ENCODE measurements at regions not wholly inside any gene's neighbourhood (a gene's known extent, or its start where the extent isn't known, plus 50 kb on each side); places are given as distances from the start of the nearest gene placed in this dataset.

DNA sequence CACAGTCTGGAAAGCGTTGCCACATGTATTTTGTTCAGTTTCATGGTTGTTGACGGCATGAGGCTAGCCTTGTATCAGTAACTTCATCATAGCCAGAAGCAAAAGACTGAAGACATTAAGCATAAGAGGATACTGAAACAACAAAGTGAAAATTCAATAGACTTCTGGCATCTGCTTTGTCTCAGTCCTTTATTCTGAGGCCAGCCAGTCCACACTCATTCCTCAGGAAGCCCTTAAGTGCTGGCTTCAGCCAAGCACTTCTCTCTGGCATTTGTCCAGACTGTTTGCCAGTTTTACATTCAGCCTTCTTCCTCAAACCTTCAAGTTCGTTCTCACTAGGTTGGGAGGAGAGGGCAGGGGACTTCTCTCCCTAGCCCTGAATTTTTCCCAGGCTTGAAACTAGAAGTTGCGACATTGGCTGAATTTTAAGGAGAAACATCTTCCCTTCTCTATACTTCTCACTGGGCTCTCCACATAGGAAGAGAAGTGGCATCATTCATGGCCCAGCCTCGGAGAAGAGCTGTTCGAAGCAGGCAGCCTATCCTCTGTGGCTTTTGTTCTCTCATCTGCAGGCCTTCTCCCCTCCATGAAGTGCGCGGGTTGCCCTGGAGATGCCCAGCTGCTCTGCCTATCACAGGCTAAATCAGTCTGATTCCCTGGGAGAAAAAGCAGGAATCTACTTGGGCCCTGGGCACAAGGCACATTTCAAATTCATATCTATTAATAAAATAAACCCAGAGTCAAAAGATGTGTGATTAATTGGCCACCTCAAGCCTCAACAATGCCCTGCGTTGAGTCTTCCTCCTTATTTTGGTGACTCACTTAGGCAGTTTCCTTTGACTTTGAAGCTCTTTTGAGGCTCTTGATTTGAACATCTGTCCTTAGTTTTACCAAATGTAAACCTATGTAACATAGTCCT, 130.9 kb upstream of the PLEKHA5 start:
- no peak overlapping the region for H3K4me3 ChIP-seq (ENCODE audit: insufficient read depth, low read length, poor library complexity, severe bottlenecking)
- H3K9ac ChIP-seq (ENCODE audit: low read length): no peak overlapping the region
- no peaks in the 10 kb centered on the region for H3K79me2 ChIP-seq (ENCODE audit: insufficient read depth, low read length)
- no peaks in the 10 kb centered on the region for H3K36me3 ChIP-seq (ENCODE audit: low read length)
- H4K20me1 ChIP-seq (ENCODE audit: low read depth, low read length): no peaks in the 10 kb centered on the region
- no peak overlapping the region for H2AFZ ChIP-seq (ENCODE audit: low read depth, low read length, severe bottlenecking)
- H3K27ac ChIP-seq (ENCODE audit: low read depth, low read length): no peak overlapping the region
- H3F3A ChIP-seq (ENCODE audit: insufficient read depth): no peaks in the 10 kb centered on the region
- H3K9me2 ChIP-seq (replicated peaks; ENCODE audit: insufficient read depth, low read length): no peaks in the 10 kb centered on the region
- H3K9me3 ChIP-seq (ENCODE audit: insufficient read depth, low read length): no peaks in the 10 kb centered on the region
- no peak for TF ChIP-seq EZH2phosphoT487 (conservative IDR thresholded peaks at IDR 0.05; ENCODE audit: low read length)
- TF ChIP-seq, protein P1, sequence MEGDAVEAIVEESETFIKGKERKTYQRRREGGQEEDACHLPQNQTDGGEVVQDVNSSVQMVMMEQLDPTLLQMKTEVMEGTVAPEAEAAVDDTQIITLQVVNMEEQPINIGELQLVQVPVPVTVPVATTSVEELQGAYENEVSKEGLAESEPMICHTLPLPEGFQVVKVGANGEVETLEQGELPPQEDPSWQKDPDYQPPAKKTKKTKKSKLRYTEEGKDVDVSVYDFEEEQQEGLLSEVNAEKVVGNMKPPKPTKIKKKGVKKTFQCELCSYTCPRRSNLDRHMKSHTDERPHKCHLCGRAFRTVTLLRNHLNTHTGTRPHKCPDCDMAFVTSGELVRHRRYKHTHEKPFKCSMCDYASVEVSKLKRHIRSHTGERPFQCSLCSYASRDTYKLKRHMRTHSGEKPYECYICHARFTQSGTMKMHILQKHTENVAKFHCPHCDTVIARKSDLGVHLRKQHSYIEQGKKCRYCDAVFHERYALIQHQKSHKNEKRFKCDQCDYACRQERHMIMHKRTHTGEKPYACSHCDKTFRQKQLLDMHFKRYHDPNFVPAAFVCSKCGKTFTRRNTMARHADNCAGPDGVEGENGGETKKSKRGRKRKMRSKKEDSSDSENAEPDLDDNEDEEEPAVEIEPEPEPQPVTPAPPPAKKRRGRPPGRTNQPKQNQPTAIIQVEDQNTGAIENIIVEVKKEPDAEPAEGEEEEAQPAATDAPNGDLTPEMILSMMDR (IDR thresholded peaks at IDR 0.05; ENCODE audit: insufficient read depth, low read length, poor library complexity, severe bottlenecking): no peak
- no peak overlapping the region for H3K4me2 ChIP-seq (ENCODE audit: low read depth, low read length, poor library complexity, severe bottlenecking)
- no peaks in the 10 kb centered on the region for H3K27me3 ChIP-seq (ENCODE audit: low read length)

DNA sequence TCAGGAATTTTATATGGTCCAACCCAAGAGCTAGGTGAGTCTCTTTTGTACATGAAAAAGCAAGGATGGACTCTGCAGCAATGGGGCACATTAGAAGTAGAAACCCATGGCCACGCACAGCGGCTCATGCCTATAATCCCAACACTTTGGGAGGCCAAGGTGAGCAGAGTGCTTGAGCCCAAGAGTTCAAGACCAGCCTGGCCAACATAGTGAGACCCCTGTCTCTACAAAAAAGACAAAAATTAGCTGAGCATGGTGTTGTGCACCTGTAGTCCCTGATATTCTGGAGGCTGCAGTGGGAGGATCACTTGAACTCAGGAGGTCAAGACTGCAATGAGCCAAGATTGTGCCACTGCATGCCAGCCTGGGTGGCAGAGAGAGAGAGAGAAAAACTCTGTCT, 128.7 kb upstream of the PLEKHA5 start:
- Histone ChIP-seq H3K27ac (ENCODE audit: low read depth, low read length) (no peak overlapping the region), H3K79me2 (ENCODE audit: insufficient read depth, low read length) (no peaks in the 10 kb centered on the region), H3K9me2 (replicated peaks; ENCODE audit: insufficient read depth, low read length) (no peaks in the 10 kb centered on the region), H3F3A (ENCODE audit: insufficient read depth) (no peaks in the 10 kb centered on the region), H2AFZ (ENCODE audit: low read depth, low read length, severe bottlenecking) (no peak overlapping the region), H3K36me3 (ENCODE audit: low read length) (no peaks in the 10 kb centered on the region), H3K4me3 (ENCODE audit: insufficient read depth, low read length, poor library complexity, severe bottlenecking) (no peak overlapping the region), H3K4me2 (ENCODE audit: low read depth, low read length, poor library complexity, severe bottlenecking) (no peak overlapping the region), H3K27me3 (ENCODE audit: low read length) (no peaks in the 10 kb centered on the region), H4K20me1 (ENCODE audit: low read depth, low read length) (no peaks in the 10 kb centered on the region), H3K9me3 (ENCODE audit: insufficient read depth, low read length) (no peaks in the 10 kb centered on the region), H3K9ac (ENCODE audit: low read length) (no peak overlapping the region)
- TF ChIP-seq, protein P1 (IDR thresholded peaks at IDR 0.05; ENCODE audit: insufficient read depth, low read length, poor library complexity, severe bottlenecking): no peak
- no peak for TF ChIP-seq EZH2phosphoT487 (conservative IDR thresholded peaks at IDR 0.05; ENCODE audit: low read length)

DNA sequence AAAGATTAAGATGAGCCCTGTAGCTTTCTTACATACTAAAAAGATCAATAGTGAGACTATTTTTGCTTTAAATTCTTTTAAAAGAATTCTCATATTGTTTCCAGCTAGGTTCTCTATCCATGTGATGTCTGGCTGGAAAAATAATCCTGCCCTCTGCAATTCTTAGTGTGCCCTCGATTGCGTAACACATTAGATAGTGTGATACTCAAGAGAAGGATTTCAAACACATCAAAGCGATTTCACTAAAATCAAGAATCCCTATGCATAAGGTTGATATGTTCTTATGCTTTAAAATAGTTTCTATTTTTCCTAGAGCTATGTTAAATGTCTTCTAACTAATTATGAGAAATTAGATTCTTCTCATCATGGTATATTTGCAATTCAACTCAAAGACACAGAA, 127.3 kb upstream of the PLEKHA5 start:
- Histone ChIP-seq H3K79me2 (ENCODE audit: insufficient read depth, low read length) (no peaks in the 10 kb centered on the region), H3K27me3 (ENCODE audit: low read length) (no peaks in the 10 kb centered on the region), H3K9me2 (replicated peaks; ENCODE audit: insufficient read depth, low read length) (no peaks in the 10 kb centered on the region), H3K36me3 (ENCODE audit: low read length) (no peaks in the 10 kb centered on the region), H3F3A (ENCODE audit: insufficient read depth) (no peaks in the 10 kb centered on the region), H4K20me1 (ENCODE audit: low read depth, low read length) (no peaks in the 10 kb centered on the region), H3K4me2 (ENCODE audit: low read depth, low read length, poor library complexity, severe bottlenecking) (no peak overlapping the region), H3K27ac (ENCODE audit: low read depth, low read length) (no peak overlapping the region), H3K9ac (ENCODE audit: low read length) (no peak overlapping the region), H3K4me3 (ENCODE audit: insufficient read depth, low read length, poor library complexity, severe bottlenecking) (no peak overlapping the region), H2AFZ (ENCODE audit: low read depth, low read length, severe bottlenecking) (no peak overlapping the region), H3K9me3 (ENCODE audit: insufficient read depth, low read length) (no peaks in the 10 kb centered on the region)
- TF ChIP-seq EZH2phosphoT487 (conservative IDR thresholded peaks at IDR 0.05; ENCODE audit: low read length): no peak

DNA sequence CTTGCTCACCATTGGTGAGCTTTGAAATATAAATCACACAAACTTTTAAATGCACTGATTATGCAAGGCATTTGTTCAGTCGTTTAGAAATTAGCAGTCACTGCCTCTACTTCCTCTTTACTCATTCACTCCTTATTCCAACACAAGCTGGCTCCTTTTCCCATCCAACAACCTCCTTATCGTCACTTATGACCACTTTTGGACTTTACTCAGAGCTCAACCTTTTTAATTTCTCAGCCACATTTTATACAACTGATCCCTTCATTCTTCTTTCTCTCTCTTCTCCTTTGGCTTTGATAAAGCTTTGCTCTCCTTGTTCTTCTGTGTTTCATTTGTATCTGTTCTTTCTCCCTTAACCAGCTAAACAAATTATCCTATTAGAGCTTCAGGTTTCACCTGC, 126.4 kb upstream of the PLEKHA5 start:
- no peaks in the 10 kb centered on the region for H3K36me3 ChIP-seq (ENCODE audit: low read length)
- no peaks in the 10 kb centered on the region for H3K79me2 ChIP-seq (ENCODE audit: insufficient read depth, low read length)
- no peaks in the 10 kb centered on the region for H3K9me3 ChIP-seq (ENCODE audit: insufficient read depth, low read length)
- H3K9ac ChIP-seq (ENCODE audit: low read length): no peak overlapping the region
- H3F3A ChIP-seq (ENCODE audit: insufficient read depth): no peaks in the 10 kb centered on the region
- H3K4me3 ChIP-seq (ENCODE audit: insufficient read depth, low read length, poor library complexity, severe bottlenecking): no peak overlapping the region
- H4K20me1 ChIP-seq (ENCODE audit: low read depth, low read length): no peaks in the 10 kb centered on the region
- no peak overlapping the region for H3K4me2 ChIP-seq (ENCODE audit: low read depth, low read length, poor library complexity, severe bottlenecking)
- no peaks in the 10 kb centered on the region for H3K9me2 ChIP-seq (replicated peaks; ENCODE audit: insufficient read depth, low read length)
- H3K27me3 ChIP-seq (ENCODE audit: low read length): no peaks in the 10 kb centered on the region
- no peak overlapping the region for H3K27ac ChIP-seq (ENCODE audit: low read depth, low read length)
- no peak overlapping the region for H2AFZ ChIP-seq (ENCODE audit: low read depth, low read length, severe bottlenecking)
- no peak for TF ChIP-seq EZH2phosphoT487 (conservative IDR thresholded peaks at IDR 0.05; ENCODE audit: low read length)
- TF ChIP-seq, protein P1 (IDR thresholded peaks at IDR 0.05; ENCODE audit: insufficient read depth, low read length, poor library complexity, severe bottlenecking): no peak

All from SU-DHL-6 (cell line).